SKM-1 treated with dmso at 0.1 percent for 144 hours (cell line): ENCODE measurements at regions not wholly inside any gene's neighbourhood (a gene's known extent, or its start where the extent isn't known, plus 50 kb on each side); places are given as distances from the start of the nearest gene placed in this dataset.

ENCODE experiments used
- DNase-seq: peaks from one replicate; lab custom pipeline; 2025; ENCODE audit not compliant: unreplicated experiment; lab: John Stamatoyannopoulos, UW

DNA sequence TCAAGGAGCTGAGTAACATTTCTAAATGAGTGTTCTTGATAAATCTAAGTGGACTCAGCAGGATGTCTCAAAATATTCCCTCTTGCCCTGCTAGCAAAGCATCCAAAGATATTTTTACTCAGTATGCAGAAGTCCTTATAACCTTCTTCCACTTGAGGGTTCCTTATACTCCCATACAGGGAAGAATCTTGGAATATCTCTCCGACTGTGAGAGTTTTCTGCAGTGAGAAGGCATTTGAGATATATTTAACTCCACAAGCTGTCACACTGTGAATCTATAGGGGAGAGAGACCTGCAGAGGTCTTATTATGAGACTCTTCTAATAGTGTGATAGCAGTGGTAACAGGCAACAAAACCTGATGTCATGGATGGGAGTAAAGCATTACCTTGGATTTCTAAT, 1034.5 kb upstream of the PABPC4L start:
- no peak for DNase-seq

DNA sequence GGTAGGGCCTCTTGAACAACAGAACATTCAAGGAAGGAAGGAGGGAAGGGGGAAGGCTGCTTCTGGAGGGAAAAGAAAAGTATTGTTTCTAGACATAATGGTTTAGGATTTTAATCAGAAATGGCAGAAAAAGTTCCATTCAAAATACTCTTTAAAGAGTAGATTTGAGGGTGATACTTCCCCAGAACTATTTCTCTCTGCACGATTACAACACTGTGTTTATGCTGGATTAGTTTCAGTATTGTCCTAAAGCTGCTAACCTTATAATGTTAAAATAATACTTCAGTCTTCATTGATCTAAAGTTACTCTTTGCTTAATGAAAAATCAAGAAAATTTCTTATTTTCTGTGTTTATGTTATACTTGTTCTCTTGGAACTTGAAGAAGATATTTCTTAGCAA, 1026.3 kb upstream of the PABPC4L start:
- DNase-seq, result no peak

DNA sequence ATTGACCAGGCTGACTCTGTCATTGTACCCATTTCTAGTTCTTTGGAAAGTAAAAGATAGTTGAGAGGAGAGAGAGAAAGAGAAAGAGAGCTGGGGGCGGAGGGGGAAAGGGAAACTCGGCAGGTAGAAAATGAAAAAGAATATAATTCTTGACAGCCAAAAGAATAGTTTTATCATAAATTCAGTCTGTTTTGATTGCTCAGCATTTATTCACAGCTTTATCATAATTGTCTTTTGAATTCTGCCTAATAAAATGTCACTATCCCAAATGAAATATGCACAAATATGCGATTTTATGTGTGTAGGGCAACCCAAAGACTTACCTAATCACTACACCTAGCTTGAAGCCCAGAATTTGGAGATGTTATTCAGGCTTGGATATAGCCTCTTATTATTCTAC, 1024.0 kb upstream of the PABPC4L start:
- DNase-seq, result no peak

- no peak for DNase-seq
These were observed 1008.8 kb upstream of the PABPC4L start for GRCh38 chr4:135210341-135210740.

DNA sequence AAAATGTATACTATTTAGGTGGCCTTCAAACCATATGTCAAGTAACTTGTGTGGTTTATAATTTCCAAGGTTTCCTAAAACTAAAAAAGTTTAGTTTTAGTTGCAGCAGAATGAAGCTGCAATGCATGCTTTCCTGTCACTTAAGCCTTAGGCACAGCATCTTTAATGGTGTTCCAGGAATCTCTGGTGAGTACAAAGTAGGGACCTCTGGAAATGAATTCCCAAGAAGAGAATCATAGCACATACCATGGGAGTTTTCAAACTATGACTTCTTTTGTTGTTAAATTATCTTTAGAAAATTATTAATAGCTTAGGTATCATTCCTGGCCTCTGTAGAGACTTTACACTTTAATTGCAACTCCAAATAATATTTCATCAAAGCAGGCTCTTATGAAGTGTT, 1005.9 kb upstream of the PABPC4L start:
- DNase-seq, result no peak

GRCh38 chr4:135204311-135204710, 1002.7 kb upstream of the PABPC4L start:
- no peak for DNase-seq

- DNase-seq, result no peak
These were observed 999.5 kb upstream of the PABPC4L start for GRCh38 chr4:135201081-135201480.

- no peak for DNase-seq
These were observed 996.1 kb upstream of the PABPC4L start for GRCh38 chr4:135197641-135198040.

GRCh38 chr4:135194477-135194876, 992.9 kb upstream of the PABPC4L start:
- DNase-seq, result no peak

- no peak for DNase-seq
These were observed 991.4 kb upstream of the PABPC4L start for GRCh38 chr4:135192751-135193535.

DNA sequence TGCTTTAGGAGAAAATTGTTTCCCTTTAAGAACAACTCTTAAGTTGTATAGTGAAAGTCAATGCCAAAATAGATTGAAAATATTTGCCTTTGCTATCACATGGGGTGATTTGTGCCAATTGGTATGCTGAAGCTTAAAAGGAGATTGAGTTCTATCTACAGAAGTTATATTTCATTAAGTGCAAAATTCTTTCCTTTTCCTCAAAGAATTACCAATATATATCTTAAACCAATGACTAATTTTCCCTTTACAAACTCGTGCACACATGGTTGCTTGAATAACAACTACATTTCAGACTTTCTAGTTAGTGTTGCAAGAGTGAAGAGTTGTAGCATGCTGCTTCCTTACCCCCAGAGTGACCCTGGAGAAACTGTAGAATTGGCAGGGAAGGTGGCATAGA, 990.0 kb upstream of the PABPC4L start:
- no peak for DNase-seq

GRCh38 chr4:135186002-135186401, 984.4 kb upstream of the PABPC4L start:
- no peak for DNase-seq

GRCh38 chr4:135185256-135185655, 983.7 kb upstream of the PABPC4L start:
- DNase-seq, result no peak

- no peak for DNase-seq
These were observed 983.1 kb upstream of the PABPC4L start for GRCh38 chr4:135184715-135185114.

GRCh38 chr4:135177321-135177720, 975.7 kb upstream of the PABPC4L start:
- no peak for DNase-seq

DNA sequence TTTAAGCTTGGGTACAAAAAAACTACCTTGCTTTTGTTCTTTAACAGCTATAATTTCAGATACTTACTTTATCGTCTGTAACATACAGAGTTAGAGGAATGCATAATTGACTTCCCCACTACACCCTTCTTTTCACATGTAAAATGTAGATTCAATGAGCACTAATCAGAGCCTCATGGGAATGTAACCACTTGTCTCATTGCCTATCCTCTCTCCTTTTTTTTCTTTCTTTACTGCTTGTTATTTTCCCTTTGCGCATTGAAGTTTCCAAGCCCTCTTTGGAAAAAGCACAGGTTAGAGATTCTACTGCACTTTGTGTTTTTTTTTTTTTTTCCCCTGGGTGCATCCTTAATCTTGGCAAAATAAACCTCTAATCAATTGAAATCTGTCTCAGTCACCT, 965.1 kb upstream of the PABPC4L start:
- DNase-seq, result no peak

DNA sequence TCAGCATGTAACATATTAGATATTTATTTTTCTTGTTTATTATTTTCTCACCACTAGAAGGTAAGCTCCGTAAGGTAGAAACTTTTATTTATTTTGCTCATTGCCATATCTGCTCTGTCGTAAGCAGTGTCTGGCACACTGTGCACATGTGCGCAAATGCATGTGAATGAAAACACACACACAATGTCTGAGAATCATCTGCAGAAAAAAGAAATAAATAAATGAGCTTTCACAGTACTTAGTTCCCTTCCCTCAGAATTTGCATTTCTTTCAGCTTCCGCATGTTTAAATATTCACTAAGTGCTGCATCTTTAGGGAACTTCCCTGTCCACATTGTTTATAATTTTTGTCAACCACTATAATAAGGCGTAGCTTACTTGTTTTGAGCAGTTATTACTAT, 963.0 kb upstream of the PABPC4L start:
- no peak for DNase-seq

- no peak for DNase-seq
These were observed 942.9 kb upstream of the PABPC4L start for GRCh38 chr4:135144498-135144897.

GRCh38 chr4:135124196-135124595, 922.6 kb upstream of the PABPC4L start:
- DNase-seq, result no peak

GRCh38 chr4:135123632-135124031, 922.0 kb upstream of the PABPC4L start:
- no peak for DNase-seq

DNA sequence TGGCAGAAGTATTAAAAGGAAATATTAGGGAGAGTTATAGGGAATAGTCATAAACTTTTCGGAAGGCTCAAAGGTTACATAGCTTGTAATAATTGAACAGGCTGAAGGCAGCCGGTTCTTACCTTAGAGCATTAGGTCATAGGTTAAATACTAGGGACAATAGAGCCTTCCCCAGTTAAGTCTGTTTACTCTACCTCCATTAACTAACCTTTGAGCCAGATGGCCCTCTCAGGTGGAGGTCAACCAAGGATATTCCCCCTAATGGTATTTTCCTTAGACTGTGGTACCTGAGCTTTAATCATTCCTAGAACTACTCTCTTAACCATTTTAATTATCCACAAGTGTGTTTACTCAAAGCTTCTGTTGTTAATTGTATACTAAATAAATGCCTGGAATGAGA, 920.9 kb upstream of the PABPC4L start:
- DNase-seq, result no peak

DNA sequence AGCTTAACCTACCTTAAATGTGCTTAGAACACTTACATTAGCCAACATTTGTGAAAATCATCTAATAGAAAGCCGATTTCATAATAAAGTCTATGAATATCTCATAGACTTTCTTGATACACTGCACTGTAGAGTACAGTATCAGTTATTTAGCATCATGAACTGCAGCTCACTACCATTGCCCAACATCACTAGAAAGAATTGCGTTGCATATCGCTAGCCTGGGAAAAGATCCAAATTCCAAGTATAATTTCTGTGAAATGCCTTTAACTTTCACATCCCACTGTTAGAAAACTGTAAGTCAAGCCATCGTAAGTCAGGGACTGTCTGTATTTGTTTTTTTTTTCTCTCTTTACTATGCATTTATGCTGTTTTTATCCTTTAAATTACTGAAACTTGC, 918.6 kb upstream of the PABPC4L start:
- DNase-seq, result no peak

DNA sequence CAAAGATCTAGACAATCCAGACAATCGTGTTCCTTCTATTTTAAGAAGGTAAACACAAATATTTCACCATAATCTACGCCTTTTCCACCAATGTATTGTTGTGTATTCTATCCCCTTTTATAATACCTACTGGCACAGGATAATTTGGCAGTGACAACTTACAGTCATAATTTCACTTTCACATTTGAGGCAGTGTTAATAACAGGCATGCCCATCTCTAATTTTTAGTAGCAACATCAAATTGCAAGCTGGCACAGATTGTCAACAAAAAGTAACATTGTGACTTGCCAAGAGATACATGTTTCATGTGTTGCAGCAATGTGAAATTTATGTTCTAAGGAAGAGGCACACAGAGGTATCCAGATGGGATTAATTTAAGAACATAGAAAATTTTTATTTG, 912.5 kb upstream of the PABPC4L start:
- DNase-seq, result no peak
